ENCODE measurements at regions not wholly inside any gene's neighbourhood (a gene's known extent, or its start where the extent isn't known, plus 50 kb on each side); places are given as distances from the start of the nearest gene placed in this dataset.

GRCh38 chr3:67781218-67781617, 126.8 kb upstream of the SUCLG2 start:
- DNase-seq, result no peak

- no peak for DNase-seq
Observed at GRCh38 chr3:67774676-67775075, 120.3 kb upstream of the SUCLG2 start.

- DNase-seq, result peak in 1 of 3 experiments; percentile 2
Observed at GRCh38 chr3:67765575-67765974, 111.2 kb upstream of the SUCLG2 start.

- no peak for DNase-seq
Observed at GRCh38 chr3:67745296-67745695, 90.9 kb upstream of the SUCLG2 start.

GRCh38 chr3:67744699-67745098, 90.3 kb upstream of the SUCLG2 start:
- DNase-seq, result no peak

GRCh38 chr3:67739851-67740250, 85.4 kb upstream of the SUCLG2 start:
- DNase-seq, result no peak

GRCh38 chr3:67737906-67738865, 83.8 kb upstream of the SUCLG2 start:
- DNase-seq, result no peak

- no peak for DNase-seq
Observed at GRCh38 chr3:67737140-67737539, 82.7 kb upstream of the SUCLG2 start.

GRCh38 chr3:67733269-67733950, 79.0 kb upstream of the SUCLG2 start:
- no peak for DNase-seq

GRCh38 chr3:67724434-67724833, 70.0 kb upstream of the SUCLG2 start:
- no peak for DNase-seq

GRCh38 chr3:67723863-67724262, 69.5 kb upstream of the SUCLG2 start:
- no peak for DNase-seq

- DNase-seq, result no peak
Observed at GRCh38 chr3:67719333-67719732, 64.9 kb upstream of the SUCLG2 start.

- DNase-seq, result no peak
Observed at GRCh38 chr3:67715971-67716370, 61.6 kb upstream of the SUCLG2 start.

GRCh38 chr3:67713764-67714469, 59.5 kb upstream of the SUCLG2 start:
- DNase-seq, result no peak

- DNase-seq, result no peak
Observed at GRCh38 chr3:67712259-67712658, 57.8 kb upstream of the SUCLG2 start.

GRCh38 chr3:67710396-67710795, 56.0 kb upstream of the SUCLG2 start:
- no peak for DNase-seq

GRCh38 chr3:67706934-67707333, 52.5 kb upstream of the SUCLG2 start:
- no peak for DNase-seq

GRCh38 chr3:67704322-67704721, 49.9 kb upstream of the SUCLG2 start:
- no peak for DNase-seq

All from NCI-H1417 (cell line).